HCT116 (cell line): ENCODE measurements at regions not wholly inside any gene's neighbourhood (a gene's known extent, or its start where the extent isn't known, plus 50 kb on each side); places are given as distances from the start of the nearest gene placed in this dataset.
A peak's percentile ranks its signal among the peaks of the same experiment; 100 is the strongest.

Source experiments
- ATAC-seq: fragments of 200-7000 bp; cut with Tn5 transposase; 2 replicates; pipeline ENCODE4 v1.9.1; 2020; ENCODE audit warnings: mild to moderate bottlenecking, moderate library complexity
- BruUV-seq: library from RNA; stranded (reverse); fragments of 400-500 nt; replicated peaks from 2 replicates; lab custom pipeline; 2021; lab: Mats Ljungman, UMichigan
- CTCF ChIA-PET: fragments of 300-600 bp; sonication (Branson Sonifier 250); formaldehyde crosslinking; loops from one replicate; lab custom pipeline; 2021; ENCODE audit warnings: antibody characterized with exemption; lab: Charles Lee
- POLR2A ChIA-PET: fragments of 300-600, 350-600 bp; sonication (Branson Sonifier 250); formaldehyde crosslinking; loops from one replicate; lab custom pipeline; 2021; ENCODE audit warnings: antibody characterized with exemption; lab: Charles Lee
- RAD21 ChIA-PET, 2 experiments: fragments of 300-600 bp; sonication (Branson Sonifier 250); formaldehyde crosslinking; loops; one replicate each; lab custom pipeline; 2023; ENCODE audit warnings: low total read pairs in 2 of 2; ENCODE audit not compliant: uncharacterized antibody in 2 of 2, unreplicated experiment in 2 of 2, low non-redundant PET in 1 of 2; lab: Charles Lee
- DNase-seq: peaks from one replicate; pipeline ENCODE4 v3.0.0-alpha.2; 2010; ENCODE audit warnings: low read depth, low spot score
- H2AFZ ChIP-seq: fragments of 200-600 bp; shearing (Covaris generic), sonication (generic); 2 replicates; pipeline ENCODE4 v1.6.1; 2017; ENCODE audit warnings: low read depth, mixed run types, mixed read lengths, antibody characterized with exemption, low read length; ENCODE audit not compliant: poor library complexity, severe bottlenecking
- H3K27ac ChIP-seq: 2 replicates; pipeline ENCODE4 v1.5.1; 2012; ENCODE audit warnings: low read depth, low read length
- H3K27me3 ChIP-seq: fragments of 200-600 bp; sonication (generic); 2 replicates; pipeline ENCODE4 v1.6.1; 2016; ENCODE audit warnings: mixed run types, low read length, mixed read lengths; ENCODE audit not compliant: insufficient read depth
- H3K36me3 ChIP-seq, 2 experiments: fragments of 200-500 bp in 1 of 2; fragments of 200-600 bp in 1 of 2; sonication (Bioruptor generic) in 1 of 2; sonication (generic) in 1 of 2; 2 replicates each; pipeline versions ENCODE4 v1.5.1 to v1.6.1; 2014 to 2016; ENCODE audit warnings: low read length in 2 of 2, inconsistent platforms in 1 of 2, mixed read lengths in 1 of 2, mixed run types in 1 of 2; ENCODE audit not compliant: insufficient read depth in 2 of 2, control insufficient read depth in 1 of 2
- H3K4me1 ChIP-seq, 2 experiments: fragments of 200-600 bp in 1 of 2; sonication (generic) in 1 of 2; 2 replicates each; pipeline versions ENCODE4 v1.5.1 to v1.6.1; 2012 to 2017; ENCODE audit warnings: low read length in 2 of 2, inconsistent platforms in 1 of 2, mild to moderate bottlenecking in 1 of 2, mixed read lengths in 1 of 2, mixed run types in 1 of 2, moderate library complexity in 1 of 2; ENCODE audit not compliant: insufficient read depth in 2 of 2, control insufficient read depth in 1 of 2
- H3K4me2 ChIP-seq: fragments of 200-600 bp; sonication (generic); 2 replicates; pipeline ENCODE4 v1.6.1; 2017; ENCODE audit warnings: mixed run types, low read length, mixed read lengths
- H3K4me3 ChIP-seq, 2 experiments: fragments of 200-600 bp in 1 of 2; sonication (generic) in 1 of 2; replicated peaks in 1 of 2; 2 replicates each; pipeline ENCODE4 v1.5.1; 2011 to 2016; ENCODE audit warnings: low read length in 2 of 2, control low read depth in 1 of 2, low read depth in 1 of 2, mild to moderate bottlenecking in 1 of 2, mixed read lengths in 1 of 2, mixed run types in 1 of 2
- H3K79me2 ChIP-seq: fragments of 200-600 bp; sonication (generic); 2 replicates; pipeline ENCODE4 v1.6.1; 2017; ENCODE audit warnings: mild to moderate bottlenecking, mixed run types, low read length, moderate library complexity, mixed read lengths; ENCODE audit not compliant: insufficient read depth
- H3K9ac ChIP-seq: fragments of 200-600 bp; sonication (generic); 2 replicates; pipeline ENCODE4 v1.6.1; 2016; ENCODE audit warnings: low read length, mixed read lengths
- H3K9me2 ChIP-seq: fragments of 200-600 bp; sonication (generic), shearing (Covaris generic); 2 replicates; pipeline ENCODE4 v1.6.1; 2017; ENCODE audit warnings: mixed run types, mild to moderate bottlenecking, moderate library complexity; ENCODE audit not compliant: insufficient read depth
- H3K9me3 ChIP-seq, 2 experiments: fragments of 200-500 bp in 1 of 2; fragments of 200-600 bp in 1 of 2; sonication (Bioruptor generic) in 1 of 2; sonication (generic) in 1 of 2; 2 replicates each; pipeline ENCODE4 v1.6.1; 2014 to 2017; ENCODE audit warnings: low read length in 2 of 2, mixed read lengths in 2 of 2, inconsistent platforms in 1 of 2, low read depth in 1 of 2, mild to moderate bottlenecking in 1 of 2, mixed run types in 1 of 2, moderate library complexity in 1 of 2; ENCODE audit not compliant: control insufficient read depth in 1 of 2, insufficient read depth in 1 of 2
- H4K20me1 ChIP-seq: fragments of 200-600 bp; sonication (generic), shearing (Covaris generic); 2 replicates; pipeline ENCODE4 v1.6.1; 2017; ENCODE audit warnings: mixed run types, mild to moderate bottlenecking, moderate library complexity; ENCODE audit not compliant: insufficient read depth
- CEBPB ChIP-seq: IDR thresholded peaks from 2 replicates; pipeline ENCODE4 v1.6.1; 2012; ENCODE audit warnings: low read depth
- ELF1 ChIP-seq: IDR thresholded peaks from 2 replicates; pipeline ENCODE4 v1.6.1; 2012; ENCODE audit warnings: low read depth, borderline replicate concordance
- EZH2phosphoT487 ChIP-seq: fragments of 200-600 bp; IDR thresholded peaks from 2 replicates; pipeline ENCODE4 v1.6.1; 2018; ENCODE audit warnings: antibody characterized with exemption, borderline replicate concordance
- FOSL1 ChIP-seq: IDR thresholded peaks from 2 replicates; pipeline ENCODE4 v1.6.1; 2012; ENCODE audit warnings: low read depth
- JUND ChIP-seq: IDR thresholded peaks from 2 replicates; pipeline ENCODE4 v1.6.1; 2012
- POLR2AphosphoS5 ChIP-seq: IDR thresholded peaks from 2 replicates; pipeline ENCODE4 v1.6.1; 2011; ENCODE audit warnings: mild to moderate bottlenecking, low read depth, low read length, moderate library complexity
- SIN3A ChIP-seq: IDR thresholded peaks from 2 replicates; pipeline ENCODE4 v1.6.1; 2012; ENCODE audit warnings: low read depth
- SP1 ChIP-seq: IDR thresholded peaks from 2 replicates; pipeline ENCODE4 v1.6.1; 2012; ENCODE audit warnings: low read depth
- TCF7L2 ChIP-seq: IDR thresholded peaks from 2 replicates; pipeline ENCODE4 v1.7.0; 2011; ENCODE audit warnings: borderline replicate concordance, inconsistent platforms; ENCODE audit not compliant: insufficient read depth, insufficient read length; ENCODE audit errors: extremely low read depth
- YY1 ChIP-seq: IDR thresholded peaks from 2 replicates; pipeline ENCODE4 v1.6.1; 2011; ENCODE audit warnings: low read length, low read depth, moderate library complexity, mild to moderate bottlenecking; ENCODE audit not compliant: insufficient replicate concordance; ENCODE audit errors: extremely low read depth
- ZFX ChIP-seq: fragments of 450-650 bp; IDR thresholded peaks from 2 replicates; pipeline ENCODE4 v1.6.1; 2017
- ZNF274 ChIP-seq: fragments of 200-500 bp; sonication (Bioruptor generic); IDR thresholded peaks from 2 replicates; pipeline ENCODE4 v1.6.1; 2014; ENCODE audit warnings: mild to moderate bottlenecking, low read depth, low read length, inconsistent platforms
- intact Hi-C: fragments of 100-400 bp; cut with micrococcal nuclease; formaldehyde crosslinking; loops from 2 replicates; pipeline ENCODE4 v1.10.0; 2022
- TF ChIP-seq, protein P1 (sequence below), 3 experiments: fragments of 200-600 bp in 1 of 3; sonication (generic) in 1 of 3; IDR thresholded peaks in 2 of 3; conservative IDR thresholded peaks in 1 of 3; 2 replicates each; pipeline ENCODE4 v1.5.1; 2012 to 2017; ENCODE audit warnings: low read depth in 2 of 3, low read length in 2 of 3, antibody characterized with exemption in 1 of 3, borderline replicate concordance in 1 of 3, control low read depth in 1 of 3, mild to moderate bottlenecking in 1 of 3, mixed read lengths in 1 of 3, mixed run types in 1 of 3, moderate library complexity in 1 of 3; ENCODE audit not compliant: insufficient read depth in 1 of 3
- TF ChIP-seq, protein P2 (sequence below): IDR thresholded peaks from 2 replicates; pipeline ENCODE4 v1.6.1; 2012
- TF ChIP-seq, protein P3 (sequence below): IDR thresholded peaks from 2 replicates; pipeline ENCODE4 v1.6.1; 2011; ENCODE audit warnings: mild to moderate bottlenecking, low read length, moderate library complexity; ENCODE audit not compliant: insufficient replicate concordance; ENCODE audit errors: extremely low read depth

DNA sequence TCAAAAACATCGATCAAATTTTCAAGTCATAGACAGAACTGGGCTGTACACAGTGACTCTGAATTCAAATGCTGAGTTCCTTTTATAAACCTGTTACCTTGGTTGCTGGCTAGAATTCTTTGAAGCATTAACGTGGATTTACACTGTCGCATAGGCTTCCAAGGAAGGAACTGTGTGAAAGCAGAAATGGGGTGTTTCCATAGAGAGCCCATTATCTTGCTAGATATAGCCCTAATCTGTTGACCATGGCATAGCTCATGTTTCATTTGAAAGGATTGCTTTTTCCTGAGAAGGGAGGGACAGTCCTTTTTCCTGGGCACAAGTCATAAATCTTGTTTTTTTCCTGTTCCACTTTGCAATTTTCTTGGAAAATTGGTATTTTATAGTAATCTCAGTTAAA, 73.8 kb upstream of the NEUROD1 start:
- Histone ChIP-seq H3K27ac (no peak overlapping the region), H3K4me2 (no peak overlapping the region), H3K9me3 (no peaks in the 10 kb centered on the region)
- no peak for ATAC-seq
- CTCF ChIA-PET: interaction anchor here (1.2 kb wide), 1 partner anchor 11 kb away, joined by 3 read pairs; no protein-coding TSS in a partner anchor
- POLR2A ChIA-PET: no interaction called here
- TF ChIP-seq, protein P1, sequence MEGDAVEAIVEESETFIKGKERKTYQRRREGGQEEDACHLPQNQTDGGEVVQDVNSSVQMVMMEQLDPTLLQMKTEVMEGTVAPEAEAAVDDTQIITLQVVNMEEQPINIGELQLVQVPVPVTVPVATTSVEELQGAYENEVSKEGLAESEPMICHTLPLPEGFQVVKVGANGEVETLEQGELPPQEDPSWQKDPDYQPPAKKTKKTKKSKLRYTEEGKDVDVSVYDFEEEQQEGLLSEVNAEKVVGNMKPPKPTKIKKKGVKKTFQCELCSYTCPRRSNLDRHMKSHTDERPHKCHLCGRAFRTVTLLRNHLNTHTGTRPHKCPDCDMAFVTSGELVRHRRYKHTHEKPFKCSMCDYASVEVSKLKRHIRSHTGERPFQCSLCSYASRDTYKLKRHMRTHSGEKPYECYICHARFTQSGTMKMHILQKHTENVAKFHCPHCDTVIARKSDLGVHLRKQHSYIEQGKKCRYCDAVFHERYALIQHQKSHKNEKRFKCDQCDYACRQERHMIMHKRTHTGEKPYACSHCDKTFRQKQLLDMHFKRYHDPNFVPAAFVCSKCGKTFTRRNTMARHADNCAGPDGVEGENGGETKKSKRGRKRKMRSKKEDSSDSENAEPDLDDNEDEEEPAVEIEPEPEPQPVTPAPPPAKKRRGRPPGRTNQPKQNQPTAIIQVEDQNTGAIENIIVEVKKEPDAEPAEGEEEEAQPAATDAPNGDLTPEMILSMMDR (IDR thresholded peaks at IDR 0.05 in 2 of 3, conservative IDR thresholded peaks at IDR 0.05 in 1 of 3; ENCODE audit: borderline replicate concordance in 1 of 3, insufficient read depth in 1 of 3, low read depth in 2 of 3, low read length in 2 of 3): no peak
- TF ChIP-seq YY1: no peak
- TF ChIP-seq ZFX: no peak
- TF ChIP-seq POLR2AphosphoS5: no peak
- TF ChIP-seq, protein P2, sequence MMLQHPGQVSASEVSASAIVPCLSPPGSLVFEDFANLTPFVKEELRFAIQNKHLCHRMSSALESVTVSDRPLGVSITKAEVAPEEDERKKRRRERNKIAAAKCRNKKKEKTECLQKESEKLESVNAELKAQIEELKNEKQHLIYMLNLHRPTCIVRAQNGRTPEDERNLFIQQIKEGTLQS: no peak
- TF ChIP-seq SIN3A: no peak
- no peak for TF ChIP-seq SP1
- no peak for TF ChIP-seq ZNF274
- TF ChIP-seq, protein P3, sequence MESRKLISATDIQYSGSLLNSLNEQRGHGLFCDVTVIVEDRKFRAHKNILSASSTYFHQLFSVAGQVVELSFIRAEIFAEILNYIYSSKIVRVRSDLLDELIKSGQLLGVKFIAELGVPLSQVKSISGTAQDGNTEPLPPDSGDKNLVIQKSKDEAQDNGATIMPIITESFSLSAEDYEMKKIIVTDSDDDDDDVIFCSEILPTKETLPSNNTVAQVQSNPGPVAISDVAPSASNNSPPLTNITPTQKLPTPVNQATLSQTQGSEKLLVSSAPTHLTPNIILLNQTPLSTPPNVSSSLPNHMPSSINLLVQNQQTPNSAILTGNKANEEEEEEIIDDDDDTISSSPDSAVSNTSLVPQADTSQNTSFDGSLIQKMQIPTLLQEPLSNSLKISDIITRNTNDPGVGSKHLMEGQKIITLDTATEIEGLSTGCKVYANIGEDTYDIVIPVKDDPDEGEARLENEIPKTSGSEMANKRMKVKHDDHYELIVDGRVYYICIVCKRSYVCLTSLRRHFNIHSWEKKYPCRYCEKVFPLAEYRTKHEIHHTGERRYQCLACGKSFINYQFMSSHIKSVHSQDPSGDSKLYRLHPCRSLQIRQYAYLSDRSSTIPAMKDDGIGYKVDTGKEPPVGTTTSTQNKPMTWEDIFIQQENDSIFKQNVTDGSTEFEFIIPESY: no peak
- no peak for TF ChIP-seq TCF7L2
- no peak for TF ChIP-seq CEBPB
- no peak for TF ChIP-seq FOSL1
- TF ChIP-seq EZH2phosphoT487: no peak
- TF ChIP-seq ELF1: no peak
- no peak for TF ChIP-seq JUND
- TF ChIP-seq, all 23 proteins: peak for 0
- no peak for DNase-seq
- no peak overlapping the region for H3K9ac ChIP-seq
- H3K4me3 ChIP-seq: no peak overlapping the region
- H3K4me1 ChIP-seq: peaks cover 6 to 53% of the 10 kb centered on the region in 2 experiments; a peak in 2 of 4 replicates
- H3K79me2 ChIP-seq: no peaks in the 10 kb centered on the region
- H2AFZ ChIP-seq: peak overlapping the region; percentile 13
- H4K20me1 ChIP-seq: no peaks in the 10 kb centered on the region
- BruUV-seq: no TSS peak
- no peaks in the 10 kb centered on the region for H3K27me3 ChIP-seq
- H3K36me3 ChIP-seq: no peaks in the 10 kb centered on the region
- RAD21 ChIA-PET: no interaction called here
- intact Hi-C loops: no loop called here
- H3K9me2 ChIP-seq: no peaks in the 10 kb centered on the region
